Caco-2 (cell line): ENCODE measurements at regions not wholly inside any gene's neighbourhood (a gene's known extent, or its start where the extent isn't known, plus 50 kb on each side); places are given as distances from the start of the nearest gene placed in this dataset.

Source experiments
- BruUV-seq: library from RNA; stranded (reverse); fragments of 400-500 nt; replicated peaks from 2 replicates; lab custom pipeline; 2021; lab: Mats Ljungman, UMichigan
- CTCF ChIA-PET: fragments of 300-600 bp; sonication (Branson Sonifier 250); formaldehyde crosslinking; loops from one replicate; lab custom pipeline; 2022; ENCODE audit warnings: antibody characterized with exemption; lab: Charles Lee
- POLR2A ChIA-PET: fragments of 300-600 bp; sonication (Branson Sonifier 250); formaldehyde crosslinking; loops from one replicate; lab custom pipeline; 2022; ENCODE audit warnings: antibody characterized with exemption; lab: Charles Lee
- DNase-seq, 2 experiments: peaks; one replicate each; pipeline versions ENCODE4 v3.0.0 to v3.0.0-alpha.2; 2020 to 2022
- H3K27me3 ChIP-seq: replicated peaks from 2 replicates; pipeline ENCODE4 v1.6.0; 2011; ENCODE audit warnings: low read length; ENCODE audit not compliant: control insufficient read depth, insufficient read depth
- H3K36me3 ChIP-seq: 2 replicates; pipeline ENCODE4 v1.5.1; 2011; ENCODE audit warnings: low read length; ENCODE audit not compliant: control insufficient read depth, insufficient read depth
- H3K4me1 ChIP-seq: fragments of 250-450 bp; sonication (Bioruptor Pico); 2 replicates; pipeline ENCODE4 v1.5.1; 2020; ENCODE audit warnings: mild to moderate bottlenecking
- H3K4me3 ChIP-seq: 2 replicates; pipeline ENCODE4 v1.5.1; 2011; ENCODE audit warnings: low read depth, mild to moderate bottlenecking, control low read depth, low read length
- H3K9me3 ChIP-seq: fragments of 250-450 bp; sonication (Bioruptor Pico); 2 replicates; pipeline ENCODE4 v1.5.1; 2020; ENCODE audit warnings: mild to moderate bottlenecking, moderate library complexity
- H3K27ac Mint-ChIP-seq: one replicate; pipeline ENCODE4 v1.8.0; 2022; ENCODE audit warnings: mixed read lengths; ENCODE audit not compliant: unreplicated experiment
- H3K27me3 Mint-ChIP-seq: one replicate; pipeline ENCODE4 v1.8.0; 2022; ENCODE audit warnings: mixed read lengths; ENCODE audit not compliant: insufficient read depth, unreplicated experiment
- H3K36me3 Mint-ChIP-seq: one replicate; pipeline ENCODE4 v1.8.0; 2022; ENCODE audit warnings: mild to moderate bottlenecking, mixed read lengths; ENCODE audit not compliant: insufficient read depth, unreplicated experiment
- H3K4me1 Mint-ChIP-seq: one replicate; pipeline ENCODE4 v1.8.0; 2022; ENCODE audit warnings: low read depth, mixed read lengths; ENCODE audit not compliant: unreplicated experiment
- H3K4me3 Mint-ChIP-seq: one replicate; pipeline ENCODE4 v1.8.0; 2022; ENCODE audit warnings: mild to moderate bottlenecking, moderate library complexity, mixed read lengths; ENCODE audit not compliant: unreplicated experiment
- H3K9me3 Mint-ChIP-seq: one replicate; pipeline ENCODE4 v1.8.0; 2022; ENCODE audit warnings: mixed read lengths; ENCODE audit not compliant: unreplicated experiment
- CTCF ChIP-seq, 2 experiments: fragments of 200-600 bp in 1 of 2; IDR thresholded peaks; 1 replicate in 1 of 2; 2 replicates in 1 of 2; pipeline versions ENCODE4 v1.5.1 to v1.8.0; 2011 to 2022; ENCODE audit warnings: antibody characterized with exemption in 1 of 2, control low read depth in 1 of 2, inconsistent platforms in 1 of 2, low read depth in 1 of 2, low read length in 1 of 2, mild to moderate bottlenecking in 1 of 2, moderate library complexity in 1 of 2; ENCODE audit not compliant: insufficient read depth in 1 of 2, severe bottlenecking in 1 of 2, unreplicated experiment in 1 of 2
- intact Hi-C: fragments of 100-400 bp; cut with micrococcal nuclease; formaldehyde crosslinking; loops from one replicate; pipeline ENCODE4 v1.10.0; 2022; ENCODE audit not compliant: unreplicated experiment

GRCh38 chr18:54031243-54031642 is 193.2 kb downstream of the MBD2 start:
- no peaks in the 10 kb centered on the region for H3K36me3 ChIP-seq
- no peaks in the 10 kb centered on the region for H3K9me3 ChIP-seq
- Mint-ChIP-seq H3K4me3 (no peak overlapping the region), H3K27me3 (no peaks in the 10 kb centered on the region), H3K4me1 (no peaks in the 10 kb centered on the region), H3K27ac (no peak overlapping the region), H3K9me3 (no peaks in the 10 kb centered on the region), H3K36me3 (no peaks in the 10 kb centered on the region)
- DNase-seq = no peak
- ChIA-PET POLR2A (no interaction called here), CTCF (no interaction called here)
- H3K4me1 ChIP-seq = no peaks in the 10 kb centered on the region
- intact Hi-C loops = no loop called here
- no TSS peak for BruUV-seq
- no peak for TF ChIP-seq CTCF (IDR thresholded peaks at IDR 0.05; ENCODE audit: insufficient read depth in 1 of 2, low read depth in 1 of 2, low read length in 1 of 2, severe bottlenecking in 1 of 2, unreplicated experiment in 1 of 2)
- no peak overlapping the region for H3K4me3 ChIP-seq
- no peaks in the 10 kb centered on the region for H3K27me3 ChIP-seq

GRCh38 chr18:54030434-54030833 is 194.0 kb downstream of the MBD2 start:
- BruUV-seq = no TSS peak
- H3K27me3 ChIP-seq = no peaks in the 10 kb centered on the region
- Mint-ChIP-seq H3K36me3 (no peaks in the 10 kb centered on the region), H3K27me3 (no peaks in the 10 kb centered on the region), H3K4me1 (no peaks in the 10 kb centered on the region), H3K4me3 (no peak overlapping the region), H3K27ac (no peak overlapping the region), H3K9me3 (no peaks in the 10 kb centered on the region)
- DNase-seq = no peak
- intact Hi-C loops = no loop called here
- ChIA-PET CTCF (no interaction called here), POLR2A (no interaction called here)
- no peaks in the 10 kb centered on the region for H3K36me3 ChIP-seq
- H3K4me1 ChIP-seq = no peaks in the 10 kb centered on the region
- no peak for TF ChIP-seq CTCF (IDR thresholded peaks at IDR 0.05; ENCODE audit: insufficient read depth in 1 of 2, low read depth in 1 of 2, low read length in 1 of 2, severe bottlenecking in 1 of 2, unreplicated experiment in 1 of 2)
- no peaks in the 10 kb centered on the region for H3K9me3 ChIP-seq
- H3K4me3 ChIP-seq = no peak overlapping the region

- DNase-seq = no peak
- intact Hi-C loops = no loop called here
- Histone ChIP-seq H3K4me1 (no peaks in the 10 kb centered on the region), H3K36me3 (no peaks in the 10 kb centered on the region), H3K4me3 (no peak overlapping the region), H3K27me3 (no peaks in the 10 kb centered on the region), H3K9me3 (no peaks in the 10 kb centered on the region)
- H3K27ac Mint-ChIP-seq = no peak overlapping the region
- H3K9me3 Mint-ChIP-seq = no peaks in the 10 kb centered on the region
- BruUV-seq = no TSS peak
- ChIA-PET CTCF (no interaction called here), POLR2A (no interaction called here)
- no peaks in the 10 kb centered on the region for H3K27me3 Mint-ChIP-seq
- no peaks in the 10 kb centered on the region for H3K4me1 Mint-ChIP-seq
- H3K4me3 Mint-ChIP-seq = no peak overlapping the region
- H3K36me3 Mint-ChIP-seq = no peaks in the 10 kb centered on the region
- no peak for TF ChIP-seq CTCF (IDR thresholded peaks at IDR 0.05; ENCODE audit: insufficient read depth in 1 of 2, low read depth in 1 of 2, low read length in 1 of 2, severe bottlenecking in 1 of 2, unreplicated experiment in 1 of 2)
Measured at GRCh38 chr18:54023471-54023870, 201.0 kb downstream of the MBD2 start.
